K562 (cell line): ENCODE measurements at regions not wholly inside any gene's neighbourhood (a gene's known extent, or its start where the extent isn't known, plus 50 kb on each side); places are given as distances from the start of the nearest gene placed in this dataset.

Experiments
- ATAC-seq: fragments of 200-7000 bp; cut with Tn5 transposase; 3 replicates; pipeline ENCODE4 v1.9.1; 2020; ENCODE audit warnings: moderate library complexity
- BruUV-seq: library from RNA; stranded (reverse); fragments of 400-500 nt; replicated peaks from 2 replicates; lab custom pipeline; 2021; lab: Mats Ljungman, UMichigan
- CTCF ChIA-PET: fragments of 300-600 bp; formaldehyde crosslinking; extraction: SDS; loops from one replicate; lab custom pipeline; 2021; ENCODE audit warnings: low intra/inter-chr PET ratio; lab: Yijun Ruan, JAX
- POLR2A ChIA-PET: fragments of 300-600, 350-650 bp; sonication (Branson Sonifier 250); formaldehyde crosslinking; extraction: SDS; loops from one replicate; lab custom pipeline; 2021; ENCODE audit warnings: antibody characterized with exemption, inconsistent platforms; lab: Yijun Ruan, JAX
- DNase-seq, 4 experiments: peaks; one replicate each; pipeline versions ENCODE4 v3.0.0 to v3.0.0-alpha.2; 2011 to 2018; ENCODE audit warnings: low spot score in 3 of 4, mixed read lengths in 3 of 4; ENCODE audit errors: extremely low read depth in 1 of 4
- FAIRE-seq: peaks from 2 replicates; lab custom pipeline; 2011; peaks lifted over from hg19 to GRCh38; lab: Jason Lieb, UNC
- H2AFZ ChIP-seq: 2 replicates; pipeline ENCODE4 v1.6.0; 2011; ENCODE audit warnings: low read depth, low read length, control low read depth, inconsistent platforms
- H3K27ac ChIP-seq: fragments of 200-600 bp; 3 replicates; pipeline ENCODE4 v1.8.0; 2011; ENCODE audit warnings: low read depth, mild to moderate bottlenecking, control low read depth, inconsistent platforms, low read length, moderate library complexity, mixed read lengths; ENCODE audit errors: extremely low read depth
- H3K27me3 ChIP-seq, 2 experiments: fragments of 300-600 bp in 1 of 2; 2 replicates in 1 of 2; 3 replicates in 1 of 2; pipeline versions ENCODE4 v1.6.0 to v1.8.0; 2011; ENCODE audit warnings: inconsistent platforms in 2 of 2, low read length in 2 of 2, mild to moderate bottlenecking in 1 of 2, mixed read lengths in 1 of 2, moderate library complexity in 1 of 2; ENCODE audit not compliant: control insufficient read depth in 2 of 2, insufficient read depth in 2 of 2
- H3K36me3 ChIP-seq: fragments of 300-600 bp; 3 replicates; pipeline ENCODE4 v1.8.0; 2011; ENCODE audit warnings: mild to moderate bottlenecking, low read length, inconsistent platforms; ENCODE audit not compliant: control insufficient read depth, insufficient read depth
- H3K4me1 ChIP-seq, 2 experiments: fragments of 200-600 bp in 1 of 2; replicated peaks in 1 of 2; 2 replicates in 1 of 2; 3 replicates in 1 of 2; pipeline versions ENCODE4 v1.5.1 to v1.8.0; 2011; ENCODE audit warnings: inconsistent platforms in 2 of 2, low read length in 2 of 2, mild to moderate bottlenecking in 1 of 2, mixed read lengths in 1 of 2, moderate library complexity in 1 of 2; ENCODE audit not compliant: control insufficient read depth in 2 of 2, insufficient read depth in 2 of 2
- H3K4me2 ChIP-seq: 2 replicates; pipeline ENCODE4 v1.6.1; 2011; ENCODE audit warnings: low read length, control low read depth, inconsistent platforms, mixed read lengths; ENCODE audit not compliant: insufficient read depth
- H3K4me3 ChIP-seq: fragments of 200-600 bp; sonication (generic), shearing (Covaris generic); 2 replicates; pipeline ENCODE4 v1.5.1; 2016; ENCODE audit warnings: control low read depth, inconsistent platforms
- H3K79me2 ChIP-seq: fragments of 200-600 bp; 3 replicates; pipeline ENCODE4 v1.8.0; 2011; ENCODE audit warnings: low read length, inconsistent platforms; ENCODE audit not compliant: control insufficient read depth, insufficient read depth
- H3K9ac ChIP-seq, 2 experiments: 2 replicates each; pipeline versions ENCODE4 v1.6.0 to v1.6.1; 2011; ENCODE audit warnings: low read depth in 2 of 2, low read length in 2 of 2, control low read depth in 1 of 2, inconsistent platforms in 1 of 2, mild to moderate bottlenecking in 1 of 2, mixed read lengths in 1 of 2; ENCODE audit not compliant: insufficient read depth in 1 of 2
- H3K9me1 ChIP-seq: one replicate; pipeline ENCODE4 v1.6.0; 2011; ENCODE audit warnings: inconsistent platforms, mild to moderate bottlenecking, low read length, moderate library complexity; ENCODE audit not compliant: control insufficient read depth, insufficient read depth
- H3K9me3 ChIP-seq: replicated peaks from 2 replicates; pipeline ENCODE4 v1.5.1; 2011; ENCODE audit warnings: low read depth, low read length, inconsistent platforms; ENCODE audit not compliant: control insufficient read depth, insufficient read depth
- H4K20me1 ChIP-seq: replicated peaks from 2 replicates; pipeline ENCODE4 v1.6.1; 2011; ENCODE audit warnings: low read length, inconsistent platforms, mixed read lengths; ENCODE audit not compliant: control insufficient read depth, insufficient read depth
- GTF2A2 ChIP-seq: IDR thresholded peaks from 2 replicates; pipeline ENCODE4 v1.6.1; 2016; ENCODE audit warnings: mild to moderate bottlenecking, missing genetic modification characterization, missing compliant biosample characterization
- LCOR ChIP-seq: sonication (generic); formaldehyde crosslinking; IDR thresholded peaks from 2 replicates; pipeline ENCODE4 v1.8.0; 2022; ENCODE audit warnings: mild to moderate bottlenecking, missing genetic modification reagents
- MAFG ChIP-seq: fragments of 450-650 bp; conservative IDR thresholded peaks from 2 replicates; pipeline ENCODE4 v1.6.1; 2016; ENCODE audit warnings: missing genetic modification characterization, missing compliant biosample characterization
- SAFB2 ChIP-seq: fragments of 200-400 bp; formaldehyde crosslinking; IDR thresholded peaks from 2 replicates; pipeline ENCODE4 v1.6.1; 2018; ENCODE audit warnings: borderline replicate concordance, low read length, low read depth, moderate library complexity; ENCODE audit not compliant: severe bottlenecking
- ZNF316 ChIP-seq: fragments of 450-650 bp; IDR thresholded peaks from 2 replicates; pipeline ENCODE4 v1.6.1; 2016
- WGBS: fragments of 100-300 bp; shearing (Covaris generic); methylation state at CpG from one replicate; pipeline ENCODE4 v1.1.6; 2016; ENCODE audit warnings: low coverage, mixed read lengths; ENCODE audit not compliant: insufficient coverage; ENCODE audit errors: missing lambda C conversion rate; 5-methylcytosine and 5-hydroxymethylcytosine counted together
- in situ Hi-C: fragments of 300-500 bp; cut with MboI; formaldehyde crosslinking; loops from 4 replicates; pipeline ENCODE4 v1.15.0; 2018; ENCODE audit warnings: inconsistent platforms, mixed read lengths
- intact Hi-C: fragments of 100-400 bp; cut with micrococcal nuclease; formaldehyde crosslinking; loops from 2 replicates; pipeline ENCODE4 v1.14.2; 2022
- TF ChIP-seq, protein P1 (sequence below), 2 experiments: fragments of 450-650 bp in 1 of 2; IDR thresholded peaks; 2 replicates each; pipeline ENCODE4 v1.6.1; 2011 to 2017; ENCODE audit warnings: low read depth in 2 of 2, antibody characterized with exemption in 1 of 2, borderline replicate concordance in 1 of 2, low read length in 1 of 2, mild to moderate bottlenecking in 1 of 2, mixed read lengths in 1 of 2; ENCODE audit not compliant: control insufficient read depth in 1 of 2

- POLR2A ChIA-PET = no interaction called here
- intact Hi-C loops = no loop called here
- ATAC-seq = no peak
- Histone ChIP-seq H3K79me2 (no peaks in the 10 kb centered on the region), H3K9me1 (no peaks in the 10 kb centered on the region), H3K36me3 (no peaks in the 10 kb centered on the region), H3K4me2 (no peak overlapping the region), H3K9me3 (no peaks in the 10 kb centered on the region), H3K27me3 (no peaks in the 10 kb centered on the region), H3K9ac (no peak overlapping the region), H4K20me1 (no peaks in the 10 kb centered on the region), H3K4me1 (no peaks in the 10 kb centered on the region), H3K27ac (no peak overlapping the region), H2AFZ (no peak overlapping the region), H3K4me3 (no peak overlapping the region)
- CTCF ChIA-PET = no interaction called here
- in situ Hi-C loops = no loop called here
- BruUV-seq = no TSS peak
- no peak for DNase-seq
- TF ChIP-seq MAFG (tag) = peak; percentile 35; the same call in 1 of the 2 replicates
- TF ChIP-seq SAFB2 = no peak
- peak; percentile 64 for TF ChIP-seq ZNF316
- no peak for TF ChIP-seq GTF2A2 (tag)
- no peak for TF ChIP-seq LCOR
- TF ChIP-seq, protein P1, sequence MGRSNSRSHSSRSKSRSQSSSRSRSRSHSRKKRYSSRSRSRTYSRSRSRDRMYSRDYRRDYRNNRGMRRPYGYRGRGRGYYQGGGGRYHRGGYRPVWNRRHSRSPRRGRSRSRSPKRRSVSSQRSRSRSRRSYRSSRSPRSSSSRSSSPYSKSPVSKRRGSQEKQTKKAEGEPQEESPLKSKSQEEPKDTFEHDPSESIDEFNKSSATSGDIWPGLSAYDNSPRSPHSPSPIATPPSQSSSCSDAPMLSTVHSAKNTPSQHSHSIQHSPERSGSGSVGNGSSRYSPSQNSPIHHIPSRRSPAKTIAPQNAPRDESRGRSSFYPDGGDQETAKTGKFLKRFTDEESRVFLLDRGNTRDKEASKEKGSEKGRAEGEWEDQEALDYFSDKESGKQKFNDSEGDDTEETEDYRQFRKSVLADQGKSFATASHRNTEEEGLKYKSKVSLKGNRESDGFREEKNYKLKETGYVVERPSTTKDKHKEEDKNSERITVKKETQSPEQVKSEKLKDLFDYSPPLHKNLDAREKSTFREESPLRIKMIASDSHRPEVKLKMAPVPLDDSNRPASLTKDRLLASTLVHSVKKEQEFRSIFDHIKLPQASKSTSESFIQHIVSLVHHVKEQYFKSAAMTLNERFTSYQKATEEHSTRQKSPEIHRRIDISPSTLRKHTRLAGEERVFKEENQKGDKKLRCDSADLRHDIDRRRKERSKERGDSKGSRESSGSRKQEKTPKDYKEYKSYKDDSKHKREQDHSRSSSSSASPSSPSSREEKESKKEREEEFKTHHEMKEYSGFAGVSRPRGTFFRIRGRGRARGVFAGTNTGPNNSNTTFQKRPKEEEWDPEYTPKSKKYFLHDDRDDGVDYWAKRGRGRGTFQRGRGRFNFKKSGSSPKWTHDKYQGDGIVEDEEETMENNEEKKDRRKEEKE (IDR thresholded peaks at IDR 0.05; ENCODE audit: borderline replicate concordance in 1 of 2, control insufficient read depth in 1 of 2, low read depth in 2 of 2, low read length in 1 of 2) = no peak
- WGBS = 3% methylated on average over 3 of the region's 3 CpGs
- FAIRE-seq = no peak
Observed at GRCh38 chr11:37999171-37999570, 1401.1 kb upstream of the RAG2 start.
